ENCODE measurements at regions not wholly inside any gene's neighbourhood (a gene's known extent, or its start where the extent isn't known, plus 50 kb on each side); places are given as distances from the start of the nearest gene placed in this dataset.

- TF ChIP-seq CTCF (IDR thresholded peaks at IDR 0.05) (no peak), POLR2A (IDR thresholded peaks at IDR 0.05) (no peak)
These were observed 260.1 kb upstream of the SMIM21 start for GRCh38 chr18:75687626-75688025.
